Spleen (tissue), 11 donors: ENCODE measurements at regions not wholly inside any gene's neighbourhood (a gene's known extent, or its start where the extent isn't known, plus 50 kb on each side); places are given as distances from the start of the nearest gene placed in this dataset.
A peak's percentile ranks its signal among the peaks of the same experiment; 100 is the strongest.

Experiments used
- DNase-seq: peaks from one replicate; pipeline ENCODE4 v3.0.0-alpha.2; 2020
- H3K27ac ChIP-seq, 8 donors: fragments of 200-600 bp; sonication (generic) in 7 of 8; 1 replicate in 4 of 8; 2 replicates in 4 of 8; pipeline versions ENCODE4 v1.5.0 to v1.8.0; 2016 to 2021; ENCODE audit warnings: inconsistent platforms in 4 of 8, mild to moderate bottlenecking in 4 of 8, moderate library complexity in 1 of 8
- H3K27me3 ChIP-seq, 7 donors: fragments of 200-600 bp; sonication (generic) in 6 of 7; replicated peaks in 1 of 7; 1 replicate in 4 of 7; 2 replicates in 3 of 7; pipeline versions ENCODE4 v1.5.0 to v1.8.0; 2016 to 2021; ENCODE audit warnings: inconsistent platforms in 3 of 7, mild to moderate bottlenecking in 1 of 7
- H3K36me3 ChIP-seq, 6 donors: fragments of 200-600 bp; sonication (generic) in 5 of 6; 1 replicate in 4 of 6; 2 replicates in 2 of 6; pipeline versions ENCODE4 v1.5.0 to v1.8.0; 2016 to 2021; ENCODE audit warnings: inconsistent platforms in 2 of 6
- H3K4me1 ChIP-seq, 6 donors: fragments of 200-600 bp; sonication (generic) in 5 of 6; 1 replicate in 3 of 6; 2 replicates in 3 of 6; pipeline versions ENCODE4 v1.5.0 to v1.8.0; 2016 to 2021; ENCODE audit warnings: inconsistent platforms in 3 of 6
- H3K4me3 ChIP-seq, 8 donors: fragments of 200-600 bp; sonication (generic) in 7 of 8; 1 replicate in 4 of 8; 2 replicates in 4 of 8; pipeline versions ENCODE4 v1.5.0 to v1.8.0; 2016 to 2021; ENCODE audit warnings: inconsistent platforms in 4 of 8, mild to moderate bottlenecking in 4 of 8, moderate library complexity in 2 of 8
- H3K9me3 ChIP-seq, 8 donors: fragments of 200-600 bp; sonication (generic) in 7 of 8; 1 replicate in 4 of 8; 2 replicates in 4 of 8; pipeline versions ENCODE4 v1.5.0 to v1.8.0; 2016 to 2021; ENCODE audit warnings: inconsistent platforms in 4 of 8
- POLR2A ChIP-seq, 3 donors: fragments of 450-650 bp; IDR thresholded peaks; one replicate each; pipeline ENCODE4 v1.5.1; 2017; ENCODE audit warnings: antibody characterized with exemption in 3 of 3, mild to moderate bottlenecking in 1 of 3
- POLR2AphosphoS5 ChIP-seq, 3 donors: sonication (generic); formaldehyde crosslinking; IDR thresholded peaks; one replicate each; pipeline ENCODE4 v1.5.1; 2017; ENCODE audit warnings: antibody characterized with exemption in 3 of 3
- WGBS, 5 donors: extraction: QIAGEN DNeasy Blood & Tissue Kit in 3 of 5; methylation state at CpG; one replicate each; pipeline versions ENCODE4 v1.1.5 to v1.1.7; 2013 to 2018; 5-methylcytosine and 5-hydroxymethylcytosine counted together
- intact Hi-C: fragments of 100-400 bp; cut with DNase I; formaldehyde crosslinking; loops from one replicate; pipeline ENCODE4 v1.15.0; 2023; ENCODE audit warnings: low total_unique reads
- TF ChIP-seq, protein P1 (sequence below), 11 experiments: fragments of 200-600 bp in 7 of 11; fragments of 450-650 bp in 4 of 11; sonication (generic) in 4 of 11; IDR thresholded peaks in 8 of 11; conservative IDR thresholded peaks in 3 of 11; 1 replicate in 7 of 11; 2 replicates in 4 of 11; pipeline versions ENCODE4 v1.4.0 to v1.8.0; 2016 to 2021; ENCODE audit warnings: antibody characterized with exemption in 11 of 11, inconsistent platforms in 4 of 11, mild to moderate bottlenecking in 1 of 11
- donor health status: healthy with polysubstance abuse.
- donor health status: DM: no; HTN: no; CAD: no; lungs with moderate emphysema.
- donor health status: DM: no; HTN: no; CAD: no.
- donor health status: Bipolar disorder and iron deficiency.
- donor health status: healthy.
- donor health status: DM: no; HTN: no; CAD: no.
- donor health status: DM: yes; HTN: yes; CAD: no.

DNA sequence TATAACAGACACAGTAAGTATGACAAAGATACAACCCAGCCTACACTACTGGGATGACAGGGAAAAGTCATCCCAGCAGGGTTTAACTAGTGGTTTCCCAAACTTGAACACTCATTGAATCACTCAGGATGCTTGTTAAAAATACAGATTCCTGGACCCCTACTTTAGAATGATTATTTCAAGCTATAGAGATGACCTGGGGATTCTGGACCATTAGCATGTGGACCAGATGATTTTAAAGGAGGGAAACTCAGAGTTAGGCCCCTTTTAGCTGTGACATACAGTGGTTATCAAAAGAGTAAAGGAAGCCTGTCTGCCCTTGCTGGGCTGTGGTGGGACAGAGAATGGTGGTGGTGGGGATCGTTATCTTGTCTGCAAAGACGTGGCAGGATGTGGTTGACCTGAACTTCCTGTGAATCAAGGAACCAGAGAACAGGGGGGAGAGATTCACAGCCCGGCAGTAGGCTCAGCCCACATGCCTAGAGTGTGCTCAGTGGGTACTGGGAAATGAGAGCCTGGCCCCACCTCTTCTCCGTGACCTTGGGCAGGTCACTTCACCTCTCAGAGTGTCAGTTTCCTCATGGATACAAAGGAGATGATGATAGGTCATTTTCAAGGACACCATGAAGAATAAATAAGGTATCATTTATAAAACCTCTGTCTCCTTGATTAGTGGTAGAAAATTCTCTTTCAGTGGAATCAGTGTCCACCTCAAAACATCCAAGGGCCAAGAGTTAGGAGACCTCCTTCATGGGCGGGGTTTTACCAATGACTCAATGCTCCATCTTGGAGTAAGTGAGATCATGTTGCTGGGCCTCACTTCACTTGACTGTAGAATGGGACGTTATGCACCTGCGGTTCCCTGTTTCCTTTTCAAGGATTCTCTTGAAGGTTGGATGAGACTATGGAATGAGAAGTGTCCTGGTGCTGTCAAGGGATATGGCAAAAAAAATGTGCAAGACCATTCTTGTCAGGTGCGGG, 306.5 kb downstream of the RPLP1 start:
- intact Hi-C loops, result no loop called here
- TF ChIP-seq, protein P1, sequence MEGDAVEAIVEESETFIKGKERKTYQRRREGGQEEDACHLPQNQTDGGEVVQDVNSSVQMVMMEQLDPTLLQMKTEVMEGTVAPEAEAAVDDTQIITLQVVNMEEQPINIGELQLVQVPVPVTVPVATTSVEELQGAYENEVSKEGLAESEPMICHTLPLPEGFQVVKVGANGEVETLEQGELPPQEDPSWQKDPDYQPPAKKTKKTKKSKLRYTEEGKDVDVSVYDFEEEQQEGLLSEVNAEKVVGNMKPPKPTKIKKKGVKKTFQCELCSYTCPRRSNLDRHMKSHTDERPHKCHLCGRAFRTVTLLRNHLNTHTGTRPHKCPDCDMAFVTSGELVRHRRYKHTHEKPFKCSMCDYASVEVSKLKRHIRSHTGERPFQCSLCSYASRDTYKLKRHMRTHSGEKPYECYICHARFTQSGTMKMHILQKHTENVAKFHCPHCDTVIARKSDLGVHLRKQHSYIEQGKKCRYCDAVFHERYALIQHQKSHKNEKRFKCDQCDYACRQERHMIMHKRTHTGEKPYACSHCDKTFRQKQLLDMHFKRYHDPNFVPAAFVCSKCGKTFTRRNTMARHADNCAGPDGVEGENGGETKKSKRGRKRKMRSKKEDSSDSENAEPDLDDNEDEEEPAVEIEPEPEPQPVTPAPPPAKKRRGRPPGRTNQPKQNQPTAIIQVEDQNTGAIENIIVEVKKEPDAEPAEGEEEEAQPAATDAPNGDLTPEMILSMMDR (IDR thresholded peaks at IDR 0.05 in 8 of 11, conservative IDR thresholded peaks at IDR 0.05 in 3 of 11), result peak in 2 of 11 experiments; percentile 5 to 22
- TF ChIP-seq POLR2AphosphoS5 (IDR thresholded peaks at IDR 0.05) (peak in 2 of 3 donors; percentile 64 to 86), POLR2A (IDR thresholded peaks at IDR 0.05) (no peak)
- H3K27ac ChIP-seq, result peak overlapping the region in 7 of 8 donors; percentile 60 to 95 (median 90)
- H3K4me1 ChIP-seq, result peaks cover 47 to 100% (median 77%) of the 10 kb centered on the region in 6 donors
- no peaks in the 10 kb centered on the region for H3K27me3 ChIP-seq
- H3K9me3 ChIP-seq, result no peaks in the 10 kb centered on the region
- peak; percentile 93 for DNase-seq
- WGBS, 5 donors, result 48 to 54% (median 49%) methylated on average over 8 of the region's 8 CpGs
- H3K4me3 ChIP-seq, result peak overlapping the region in 1 of 8 donors; percentile 59
- no peaks in the 10 kb centered on the region for H3K36me3 ChIP-seq

DNA sequence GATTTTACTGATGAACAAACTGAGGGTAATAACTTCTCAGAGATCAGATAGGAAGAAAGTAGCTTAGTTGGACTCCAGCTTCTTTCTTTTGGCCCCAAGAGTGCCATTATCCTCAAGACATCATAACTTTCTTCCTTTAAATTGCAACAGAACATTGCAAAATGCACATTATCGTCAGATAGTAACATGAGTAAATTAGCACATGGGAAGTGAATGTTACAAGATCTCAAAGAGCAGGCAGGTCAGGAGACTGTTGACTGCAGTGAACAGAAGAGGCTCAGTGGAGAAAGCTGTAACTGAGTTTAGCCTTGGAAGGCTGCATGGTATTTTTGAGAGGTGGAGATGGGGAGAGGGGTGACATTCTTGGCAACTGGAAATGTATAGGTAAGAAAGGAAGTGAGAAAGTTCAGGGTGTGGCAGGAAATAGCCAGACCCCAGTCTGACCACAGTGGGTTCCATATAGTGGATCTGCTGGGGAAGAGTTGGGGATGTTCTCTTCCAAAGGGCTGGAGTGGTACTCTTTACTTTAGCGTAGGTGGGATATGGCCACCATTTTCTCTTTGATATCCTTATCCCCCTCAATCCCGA, 307.7 kb downstream of the RPLP1 start:
- Histone ChIP-seq H3K4me1 (peaks cover 39 to 89% (median 66%) of the 10 kb centered on the region in 6 donors), H3K9me3 (no peaks in the 10 kb centered on the region), H3K27ac (peak overlapping the region in 7 of 8 donors; percentile 60 to 95 (median 90)), H3K4me3 (peak overlapping the region in 1 of 8 donors; percentile 59), H3K36me3 (no peaks in the 10 kb centered on the region), H3K27me3 (no peaks in the 10 kb centered on the region)
- intact Hi-C loops, result no loop called here
- DNase-seq, result no peak
- TF ChIP-seq POLR2A (IDR thresholded peaks at IDR 0.05) (no peak), POLR2AphosphoS5 (IDR thresholded peaks at IDR 0.05) (no peak)
- TF ChIP-seq, protein P1 (IDR thresholded peaks at IDR 0.05 in 8 of 11, conservative IDR thresholded peaks at IDR 0.05 in 3 of 11), result no peak
- 38 to 57% (median 48%) methylated on average over 3 of the region's 3 CpGs for WGBS, 5 donors

DNA sequence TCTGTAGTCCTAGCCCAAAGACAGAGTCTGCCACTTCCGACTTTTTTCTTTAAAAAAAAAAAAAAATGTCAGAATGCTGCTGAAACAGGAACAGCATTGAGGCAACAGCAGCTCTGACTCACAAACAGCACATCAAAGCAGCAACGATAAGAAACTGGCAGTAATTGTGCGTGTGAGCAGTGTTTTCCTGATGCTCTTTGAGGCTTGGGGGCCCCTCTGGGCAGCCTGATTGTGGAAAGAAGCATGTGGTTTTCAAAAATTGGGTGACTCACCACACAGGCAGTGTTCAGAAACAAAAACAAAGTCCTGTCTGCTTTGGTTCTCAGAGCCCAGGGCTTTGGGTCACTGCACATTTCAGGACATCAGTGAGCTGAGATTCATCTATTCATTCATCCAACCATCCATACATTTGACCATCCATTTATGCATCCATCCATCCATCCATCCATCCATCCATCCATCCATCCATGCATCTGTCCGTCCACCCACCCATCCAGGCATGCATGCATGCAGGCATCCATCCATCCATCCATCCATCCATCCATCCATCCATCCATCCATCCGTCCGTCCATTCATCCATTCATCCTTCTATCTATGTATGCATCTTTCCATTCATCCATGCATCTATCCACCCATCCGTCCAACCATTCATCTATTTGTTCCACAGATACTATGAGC, 308.4 kb downstream of the RPLP1 start:
- Histone ChIP-seq H3K27ac (peak overlapping the region in 7 of 8 donors; percentile 60 to 95 (median 90)), H3K27me3 (no peaks in the 10 kb centered on the region), H3K9me3 (no peaks in the 10 kb centered on the region), H3K36me3 (no peaks in the 10 kb centered on the region), H3K4me3 (peak overlapping the region in 1 of 8 donors; percentile 59), H3K4me1 (peaks cover 34 to 83% (median 59%) of the 10 kb centered on the region in 6 donors)
- intact Hi-C loops, result no loop called here
- peak; percentile 83 for DNase-seq
- TF ChIP-seq POLR2AphosphoS5 (IDR thresholded peaks at IDR 0.05) (peak in 1 of 3 donors; percentile 74), POLR2A (IDR thresholded peaks at IDR 0.05) (no peak)
- TF ChIP-seq, protein P1 (IDR thresholded peaks at IDR 0.05 in 8 of 11, conservative IDR thresholded peaks at IDR 0.05 in 3 of 11), result no peak
- WGBS, 5 donors, result 51 to 58% (median 57%) methylated on average over 7 of the region's 7 CpGs
